ENCODE measurements at regions not wholly inside any gene's neighbourhood (a gene's known extent, or its start where the extent isn't known, plus 50 kb on each side); places are given as distances from the start of the nearest gene placed in this dataset.

DNA sequence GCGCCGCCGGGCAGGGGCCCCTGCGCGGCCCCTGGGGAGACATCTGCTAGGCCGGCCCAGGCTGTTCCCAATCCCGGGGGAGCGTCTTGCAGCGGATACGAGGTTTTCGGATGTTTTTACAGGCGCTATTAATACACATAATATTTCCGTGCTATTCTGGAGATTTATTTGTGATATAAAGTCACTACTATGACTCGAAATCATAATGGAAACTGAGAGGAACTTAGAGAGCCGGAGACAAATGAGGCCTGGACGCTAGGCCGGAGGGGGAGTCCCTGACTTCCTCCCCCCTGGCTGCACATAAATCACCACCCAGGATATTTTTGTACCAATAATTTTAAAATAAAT, 91.7 kb upstream of the ANO1 start:
- Histone ChIP-seq H2AK5ac (ENCODE audit: insufficient read length, low read length) (no peak overlapping the region), H3K79me2 (ENCODE audit: insufficient read depth, low read length) (no peaks in the 10 kb centered on the region), H3K56ac (ENCODE audit: insufficient read length, low read depth, low read length) (no peak overlapping the region), H4K8ac (replicated peaks; ENCODE audit: insufficient read length, low read depth, low read length) (no peak overlapping the region), H2AFZ (ENCODE audit: low read length) (no peak overlapping the region), H3T11ph (ENCODE audit: low read length) (no peak overlapping the region), H3K27ac (ENCODE audit: insufficient read length, low read depth, low read length) (no peak overlapping the region), H3K23ac (ENCODE audit: insufficient read length, low read depth, low read length) (no peak overlapping the region), H3K23me2 (ENCODE audit: insufficient read length, low read depth, low read length, poor library complexity, severe bottlenecking) (peaks cover 12% of the 10 kb centered on the region), H3K18ac (ENCODE audit: insufficient read length, low read depth, low read length) (no peak overlapping the region), H2BK15ac (ENCODE audit: low read depth, low read length) (no peak overlapping the region), H3K4ac (ENCODE audit: low read depth, low read length) (no peak overlapping the region), H3K4me2 (ENCODE audit: insufficient read depth, insufficient read length, low read length) (peak overlapping the region; percentile 83), H2BK12ac (ENCODE audit: insufficient read length, low read depth, low read length) (no peak overlapping the region), H3K14ac (ENCODE audit: insufficient read depth, low read length) (no peak overlapping the region), H2BK20ac (ENCODE audit: low read depth, low read length, poor library complexity, severe bottlenecking) (no peak overlapping the region), H4K20me1 (ENCODE audit: control insufficient read depth, insufficient read depth, insufficient read length) (no peaks in the 10 kb centered on the region), H2BK120ac (ENCODE audit: low read depth, low read length, poor library complexity, severe bottlenecking) (no peak overlapping the region), H4K5ac (ENCODE audit: insufficient read length, low read depth, low read length) (no peak overlapping the region), H3K4me1 (ENCODE audit: insufficient read depth, low read length) (peaks cover 5% of the 10 kb centered on the region; the same call in 1 of the 2 replicates), H3K9me3 (ENCODE audit: control insufficient read depth, low read depth, low read length) (no peaks in the 10 kb centered on the region), H2BK5ac (ENCODE audit: insufficient read length, low read length) (no peak overlapping the region), H4K91ac (ENCODE audit: insufficient read length, low read depth, low read length) (no peak overlapping the region), H3K9ac (ENCODE audit: extremely low read depth, insufficient read length, low read length) (no peak overlapping the region), H3K79me1 (ENCODE audit: insufficient read depth, low read depth, low read length, poor library complexity, severe bottlenecking) (no peaks in the 10 kb centered on the region), H3K27me3 (ENCODE audit: insufficient read depth, low read length) (peaks cover 18% of the 10 kb centered on the region; the same call in 1 of the 2 replicates)
- TF ChIP-seq, protein P1, sequence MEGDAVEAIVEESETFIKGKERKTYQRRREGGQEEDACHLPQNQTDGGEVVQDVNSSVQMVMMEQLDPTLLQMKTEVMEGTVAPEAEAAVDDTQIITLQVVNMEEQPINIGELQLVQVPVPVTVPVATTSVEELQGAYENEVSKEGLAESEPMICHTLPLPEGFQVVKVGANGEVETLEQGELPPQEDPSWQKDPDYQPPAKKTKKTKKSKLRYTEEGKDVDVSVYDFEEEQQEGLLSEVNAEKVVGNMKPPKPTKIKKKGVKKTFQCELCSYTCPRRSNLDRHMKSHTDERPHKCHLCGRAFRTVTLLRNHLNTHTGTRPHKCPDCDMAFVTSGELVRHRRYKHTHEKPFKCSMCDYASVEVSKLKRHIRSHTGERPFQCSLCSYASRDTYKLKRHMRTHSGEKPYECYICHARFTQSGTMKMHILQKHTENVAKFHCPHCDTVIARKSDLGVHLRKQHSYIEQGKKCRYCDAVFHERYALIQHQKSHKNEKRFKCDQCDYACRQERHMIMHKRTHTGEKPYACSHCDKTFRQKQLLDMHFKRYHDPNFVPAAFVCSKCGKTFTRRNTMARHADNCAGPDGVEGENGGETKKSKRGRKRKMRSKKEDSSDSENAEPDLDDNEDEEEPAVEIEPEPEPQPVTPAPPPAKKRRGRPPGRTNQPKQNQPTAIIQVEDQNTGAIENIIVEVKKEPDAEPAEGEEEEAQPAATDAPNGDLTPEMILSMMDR (conservative IDR thresholded peaks at IDR 0.05): no peak
- H3K4me3 Mint-ChIP-seq: peak overlapping the region; percentile 40 to 60
- no CpG with 5 or more reads among the region's 17 CpGs for WGBS (ENCODE audit: extremely low coverage, insufficient read length, low lambda C conversion rate)
- no peak for DNase-seq
- no peak overlapping the region for H3K27ac Mint-ChIP-seq
- no peaks in the 10 kb centered on the region; a peak in 1 of 5 replicates for H3K9me3 Mint-ChIP-seq
- H3K4me1 Mint-ChIP-seq: peaks cover 44 to 49% of the 10 kb centered on the region in 2 experiments
- H3K36me3 Mint-ChIP-seq (ENCODE audit: insufficient read depth in 1 of 3, low read depth in 3 of 3): no peaks in the 10 kb centered on the region
- peaks cover 91% of the 10 kb centered on the region for H3K27me3 Mint-ChIP-seq (ENCODE audit: low read depth)
